GM12878 (cell line): ENCODE measurements at regions not wholly inside any gene's neighbourhood (a gene's known extent, or its start where the extent isn't known, plus 50 kb on each side); places are given as distances from the start of the nearest gene placed in this dataset.

ENCODE experiments used
- ATAC-seq: fragments of 200-7000 bp; cut with Tn5 transposase; 3 replicates; pipeline ENCODE4 v1.9.1; 2020; ENCODE audit warnings: mild to moderate bottlenecking, moderate library complexity
- BruUV-seq: library from RNA; stranded (reverse); fragments of 400-500 nt; replicated peaks from 2 replicates; lab custom pipeline; 2021; lab: Mats Ljungman, UMichigan
- CTCF ChIA-PET: fragments of 300-600 bp; sonication (Branson Sonifier 250); formaldehyde crosslinking; extraction: SDS; loops from one replicate; lab custom pipeline; 2021; ENCODE audit warnings: inconsistent platforms; lab: Yijun Ruan, JAX
- POLR2A ChIA-PET: fragments of 350-600 bp; formaldehyde crosslinking; extraction: SDS; loops from one replicate; lab custom pipeline; 2021; ENCODE audit warnings: inconsistent platforms; lab: Charles Lee
- RAD21 ChIA-PET: fragments of 300-600 bp; sonication (Branson Sonifier 250); formaldehyde crosslinking; loops from one replicate; lab custom pipeline; 2023; ENCODE audit warnings: antibody characterized with exemption; ENCODE audit not compliant: unreplicated experiment; lab: Charles Lee
- SMC1A ChIA-PET: fragments of 300-600 bp; sonication (Branson Sonifier 250); formaldehyde crosslinking; loops from one replicate; lab custom pipeline; 2023; ENCODE audit not compliant: unreplicated experiment, uncharacterized antibody; lab: Charles Lee
- DNase-seq: peaks from one replicate; pipeline ENCODE4 v3.0.0-alpha.2; 2011; ENCODE audit warnings: low read depth, low spot score
- FAIRE-seq: peaks from 3 replicates; lab custom pipeline; 2011; peaks lifted over from hg19 to GRCh38; lab: Jason Lieb, UNC
- H2AFZ ChIP-seq: 2 replicates; pipeline ENCODE4 v1.6.0; 2011; ENCODE audit warnings: low read depth, low read length, control low read depth; ENCODE audit not compliant: control insufficient read depth
- H3K27ac ChIP-seq: 2 replicates; pipeline ENCODE4 v1.5.1; 2011; ENCODE audit warnings: control low read depth; ENCODE audit not compliant: control insufficient read depth, insufficient read depth
- H3K27me3 ChIP-seq, 2 experiments: replicated peaks in 1 of 2; 2 replicates each; pipeline versions ENCODE4 v1.6.0 to v1.6.1; 2011; ENCODE audit warnings: low read length in 1 of 2; ENCODE audit not compliant: control insufficient read depth in 2 of 2, insufficient read depth in 2 of 2
- H3K36me3 ChIP-seq, 2 experiments: 2 replicates each; pipeline ENCODE4 v1.5.1; 2011; ENCODE audit warnings: low read length in 1 of 2; ENCODE audit not compliant: control insufficient read depth in 2 of 2, insufficient read depth in 2 of 2
- H3K4me1 ChIP-seq: 2 replicates; pipeline ENCODE4 v1.6.1; 2011; ENCODE audit warnings: mild to moderate bottlenecking, low read length, moderate library complexity, mixed read lengths; ENCODE audit not compliant: control insufficient read depth, insufficient read depth
- H3K4me2 ChIP-seq: 2 replicates; pipeline ENCODE4 v1.6.0; 2011; ENCODE audit warnings: control low read depth; ENCODE audit not compliant: control insufficient read depth, insufficient read depth
- H3K4me3 ChIP-seq: fragments of 200-600 bp; sonication (generic); 2 replicates; pipeline ENCODE4 v1.5.1; 2016
- H3K79me2 ChIP-seq: 2 replicates; pipeline ENCODE4 v1.6.0; 2011; ENCODE audit warnings: low read length; ENCODE audit not compliant: control insufficient read depth, insufficient read depth
- H3K9ac ChIP-seq: 2 replicates; pipeline ENCODE4 v1.8.0; 2011; ENCODE audit warnings: low read length, control low read depth, mixed read lengths; ENCODE audit not compliant: control insufficient read depth, insufficient read depth
- H3K9me3 ChIP-seq: replicated peaks from 3 replicates; pipeline ENCODE4 v1.5.1; 2011; ENCODE audit warnings: mild to moderate bottlenecking, low read length; ENCODE audit not compliant: control insufficient read depth, insufficient read depth
- H4K20me1 ChIP-seq: 2 replicates; pipeline ENCODE4 v1.6.0; 2011; ENCODE audit not compliant: control insufficient read depth, insufficient read depth
- CHD1 ChIP-seq: IDR thresholded peaks from 2 replicates; pipeline ENCODE4 v1.6.1; 2012; ENCODE audit warnings: low read depth, low read length, improper control_type of control experiment
- EZH2 ChIP-seq: IDR thresholded peaks from 2 replicates; pipeline ENCODE4 v1.6.1; 2012; ENCODE audit warnings: low read depth, mild to moderate bottlenecking, control low read depth, inconsistent platforms, low read length, borderline replicate concordance; ENCODE audit not compliant: control insufficient read depth
- FOXK2 ChIP-seq: fragments of 450-650 bp; IDR thresholded peaks from 2 replicates; pipeline ENCODE4 v1.6.1; 2017; ENCODE audit warnings: mild to moderate bottlenecking, moderate library complexity
- IRF4 ChIP-seq: IDR thresholded peaks from 2 replicates; pipeline ENCODE4 v1.6.1; 2011; ENCODE audit warnings: low read depth, low read length
- MEF2A ChIP-seq: IDR thresholded peaks from 2 replicates; pipeline ENCODE4 v1.6.1; 2011; ENCODE audit warnings: low read depth, mild to moderate bottlenecking, low read length, moderate library complexity; ENCODE audit not compliant: insufficient read depth
- MTA2 ChIP-seq: fragments of 450-650 bp; IDR thresholded peaks from 2 replicates; pipeline ENCODE4 v1.6.1; 2016; ENCODE audit warnings: low read depth, mild to moderate bottlenecking, moderate library complexity
- POLR2A ChIP-seq: IDR thresholded peaks from 2 replicates; pipeline ENCODE4 v1.6.1; 2011; ENCODE audit warnings: low read depth, mild to moderate bottlenecking, low read length
- RB1 ChIP-seq: fragments of 450-650 bp; formaldehyde crosslinking; IDR thresholded peaks from 2 replicates; pipeline ENCODE4 v1.6.1; 2017; ENCODE audit warnings: mild to moderate bottlenecking, borderline replicate concordance
- SMAD5 ChIP-seq: IDR thresholded peaks from 2 replicates; pipeline ENCODE4 v1.6.1; 2016; ENCODE audit warnings: antibody characterized with exemption, low read depth
- SREBF1 ChIP-seq: IDR thresholded peaks from 2 replicates; pipeline ENCODE4 v1.6.1; 2012; ENCODE audit warnings: mild to moderate bottlenecking, low read length
- ZNF207 ChIP-seq: fragments of 450-650 bp; IDR thresholded peaks from 2 replicates; pipeline ENCODE4 v1.6.1; 2014; ENCODE audit warnings: antibody characterized with exemption, mild to moderate bottlenecking, borderline replicate concordance
- ZNF274 ChIP-seq: IDR thresholded peaks from one replicate; pipeline ENCODE4 v1.8.0; 2011; ENCODE audit not compliant: insufficient read length, insufficient read depth
- ZSCAN29 ChIP-seq: fragments of 450-650 bp; IDR thresholded peaks from 2 replicates; pipeline ENCODE4 v1.6.1; 2017; ENCODE audit warnings: mild to moderate bottlenecking, moderate library complexity
- WGBS: methylation state at CpG from one replicate; pipeline ENCODE4 v1.1.6; 2016; ENCODE audit warnings: low lambda C conversion rate; ENCODE audit not compliant: insufficient replicate concordance, insufficient coverage; ENCODE audit errors: missing lambda C conversion rate; 5-methylcytosine and 5-hydroxymethylcytosine counted together
- in situ Hi-C: fragments of 300-500 bp; cut with MboI; formaldehyde crosslinking; loops from 9 replicates; pipeline ENCODE4 v1.14.3; 2018; ENCODE audit warnings: mixed read lengths
- intact Hi-C: fragments of 100-400 bp; cut with micrococcal nuclease; formaldehyde crosslinking; loops from one replicate; pipeline ENCODE4 v1.14.2; 2022; ENCODE audit not compliant: unreplicated experiment
- TF ChIP-seq, protein P1 (sequence below): fragments of 450-650 bp; IDR thresholded peaks from 2 replicates; pipeline ENCODE4 v1.6.1; 2017; ENCODE audit warnings: mild to moderate bottlenecking, moderate library complexity
- TF ChIP-seq, protein P2 (sequence below): fragments of 450-650 bp; IDR thresholded peaks from 2 replicates; pipeline ENCODE4 v1.6.1; 2017; ENCODE audit warnings: mild to moderate bottlenecking
- TF ChIP-seq, protein P3 (sequence below): fragments of 450-650 bp; IDR thresholded peaks from 2 replicates; pipeline ENCODE4 v1.6.1; 2018; ENCODE audit warnings: borderline replicate concordance, mild to moderate bottlenecking; ENCODE audit not compliant: partially characterized antibody

DNA sequence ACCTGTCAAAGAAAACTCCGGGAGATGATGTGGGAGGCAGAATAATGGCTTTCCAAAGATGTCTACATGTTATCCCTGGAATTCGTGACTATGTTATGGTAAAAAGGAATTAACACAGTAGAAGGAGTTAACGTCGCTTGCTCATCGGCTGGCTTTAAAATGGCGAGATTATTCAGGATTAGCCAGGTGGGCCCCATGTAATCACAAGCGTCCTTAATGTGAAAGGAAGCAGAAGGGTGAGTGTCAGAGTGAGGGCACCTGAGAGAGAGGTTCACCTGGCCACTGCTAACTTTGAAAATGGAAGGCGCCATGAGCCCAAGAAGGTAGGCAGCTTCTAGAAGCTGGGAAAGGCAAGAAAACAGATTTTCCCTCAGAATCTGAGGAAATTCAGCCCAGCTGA is 557.2 kb downstream of the EPHB1 start:
- ATAC-seq (no peak), DNase-seq (no peak), FAIRE-seq (no peak)
- Histone ChIP-seq H3K9me3 (no peaks in the 10 kb centered on the region), H3K27me3 (no peaks in the 10 kb centered on the region; a peak in 1 of 4 replicates), H3K9ac (no peak overlapping the region), H3K27ac (no peak overlapping the region), H3K4me2 (no peak overlapping the region), H3K36me3 (no peaks in the 10 kb centered on the region), H3K4me3 (no peak overlapping the region), H4K20me1 (no peaks in the 10 kb centered on the region), H2AFZ (no peak overlapping the region), H3K4me1 (no peaks in the 10 kb centered on the region), H3K79me2 (no peaks in the 10 kb centered on the region)
- in situ Hi-C loops (no loop called here), intact Hi-C loops (no loop called here)
- no TSS peak for BruUV-seq
- CTCF ChIA-PET, result no interaction called here
- SMC1A ChIA-PET, result interaction anchor here (1.1 kb wide), 1 partner anchor 151 kb away, joined by 3 read pairs; no protein-coding TSS in a partner anchor
- RAD21 ChIA-PET, result no interaction called here
- POLR2A ChIA-PET, result no interaction called here
- 49% methylated on average over 8 of the region's 8 CpGs for WGBS
- TF ChIP-seq ZNF207 (no peak), ZSCAN29 (no peak), CHD1 (no peak), SMAD5 (no peak), MTA2 (no peak), MEF2A (no peak), SREBF1 (no peak), POLR2A (no peak), RB1 (no peak), ZNF274 (no peak), FOXK2 (no peak), EZH2 (no peak), IRF4 (no peak)
- TF ChIP-seq, protein P1, sequence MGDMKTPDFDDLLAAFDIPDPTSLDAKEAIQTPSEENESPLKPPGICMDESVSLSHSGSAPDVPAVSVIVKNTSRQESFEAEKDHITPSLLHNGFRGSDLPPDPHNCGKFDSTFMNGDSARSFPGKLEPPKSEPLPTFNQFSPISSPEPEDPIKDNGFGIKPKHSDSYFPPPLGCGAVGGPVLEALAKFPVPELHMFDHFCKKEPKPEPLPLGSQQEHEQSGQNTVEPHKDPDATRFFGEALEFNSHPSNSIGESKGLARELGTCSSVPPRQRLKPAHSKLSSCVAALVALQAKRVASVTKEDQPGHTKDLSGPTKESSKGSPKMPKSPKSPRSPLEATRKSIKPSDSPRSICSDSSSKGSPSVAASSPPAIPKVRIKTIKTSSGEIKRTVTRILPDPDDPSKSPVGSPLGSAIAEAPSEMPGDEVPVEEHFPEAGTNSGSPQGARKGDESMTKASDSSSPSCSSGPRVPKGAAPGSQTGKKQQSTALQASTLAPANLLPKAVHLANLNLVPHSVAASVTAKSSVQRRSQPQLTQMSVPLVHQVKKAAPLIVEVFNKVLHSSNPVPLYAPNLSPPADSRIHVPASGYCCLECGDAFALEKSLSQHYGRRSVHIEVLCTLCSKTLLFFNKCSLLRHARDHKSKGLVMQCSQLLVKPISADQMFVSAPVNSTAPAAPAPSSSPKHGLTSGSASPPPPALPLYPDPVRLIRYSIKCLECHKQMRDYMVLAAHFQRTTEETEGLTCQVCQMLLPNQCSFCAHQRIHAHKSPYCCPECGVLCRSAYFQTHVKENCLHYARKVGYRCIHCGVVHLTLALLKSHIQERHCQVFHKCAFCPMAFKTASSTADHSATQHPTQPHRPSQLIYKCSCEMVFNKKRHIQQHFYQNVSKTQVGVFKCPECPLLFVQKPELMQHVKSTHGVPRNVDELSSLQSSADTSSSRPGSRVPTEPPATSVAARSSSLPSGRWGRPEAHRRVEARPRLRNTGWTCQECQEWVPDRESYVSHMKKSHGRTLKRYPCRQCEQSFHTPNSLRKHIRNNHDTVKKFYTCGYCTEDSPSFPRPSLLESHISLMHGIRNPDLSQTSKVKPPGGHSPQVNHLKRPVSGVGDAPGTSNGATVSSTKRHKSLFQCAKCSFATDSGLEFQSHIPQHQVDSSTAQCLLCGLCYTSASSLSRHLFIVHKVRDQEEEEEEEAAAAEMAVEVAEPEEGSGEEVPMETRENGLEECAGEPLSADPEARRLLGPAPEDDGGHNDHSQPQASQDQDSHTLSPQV, result no peak
- TF ChIP-seq, protein P2, sequence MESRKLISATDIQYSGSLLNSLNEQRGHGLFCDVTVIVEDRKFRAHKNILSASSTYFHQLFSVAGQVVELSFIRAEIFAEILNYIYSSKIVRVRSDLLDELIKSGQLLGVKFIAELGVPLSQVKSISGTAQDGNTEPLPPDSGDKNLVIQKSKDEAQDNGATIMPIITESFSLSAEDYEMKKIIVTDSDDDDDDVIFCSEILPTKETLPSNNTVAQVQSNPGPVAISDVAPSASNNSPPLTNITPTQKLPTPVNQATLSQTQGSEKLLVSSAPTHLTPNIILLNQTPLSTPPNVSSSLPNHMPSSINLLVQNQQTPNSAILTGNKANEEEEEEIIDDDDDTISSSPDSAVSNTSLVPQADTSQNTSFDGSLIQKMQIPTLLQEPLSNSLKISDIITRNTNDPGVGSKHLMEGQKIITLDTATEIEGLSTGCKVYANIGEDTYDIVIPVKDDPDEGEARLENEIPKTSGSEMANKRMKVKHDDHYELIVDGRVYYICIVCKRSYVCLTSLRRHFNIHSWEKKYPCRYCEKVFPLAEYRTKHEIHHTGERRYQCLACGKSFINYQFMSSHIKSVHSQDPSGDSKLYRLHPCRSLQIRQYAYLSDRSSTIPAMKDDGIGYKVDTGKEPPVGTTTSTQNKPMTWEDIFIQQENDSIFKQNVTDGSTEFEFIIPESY, result no peak
- TF ChIP-seq, protein P3, sequence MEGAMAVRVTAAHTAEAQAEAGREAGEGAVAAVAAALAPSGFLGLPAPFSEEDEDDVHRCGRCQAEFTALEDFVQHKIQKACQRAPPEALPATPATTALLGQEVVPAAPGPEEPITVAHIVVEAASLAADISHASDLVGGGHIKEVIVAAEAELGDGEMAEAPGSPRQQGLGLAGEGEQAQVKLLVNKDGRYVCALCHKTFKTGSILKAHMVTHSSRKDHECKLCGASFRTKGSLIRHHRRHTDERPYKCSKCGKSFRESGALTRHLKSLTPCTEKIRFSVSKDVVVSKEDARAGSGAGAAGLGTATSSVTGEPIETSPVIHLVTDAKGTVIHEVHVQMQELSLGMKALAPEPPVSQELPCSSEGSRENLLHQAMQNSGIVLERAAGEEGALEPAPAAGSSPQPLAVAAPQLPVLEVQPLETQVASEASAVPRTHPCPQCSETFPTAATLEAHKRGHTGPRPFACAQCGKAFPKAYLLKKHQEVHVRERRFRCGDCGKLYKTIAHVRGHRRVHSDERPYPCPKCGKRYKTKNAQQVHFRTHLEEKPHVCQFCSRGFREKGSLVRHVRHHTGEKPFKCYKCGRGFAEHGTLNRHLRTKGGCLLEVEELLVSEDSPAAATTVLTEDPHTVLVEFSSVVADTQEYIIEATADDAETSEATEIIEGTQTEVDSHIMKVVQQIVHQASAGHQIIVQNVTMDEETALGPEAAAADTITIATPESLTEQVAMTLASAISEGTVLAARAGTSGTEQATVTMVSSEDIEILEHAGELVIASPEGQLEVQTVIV, result no peak
